CMK (cell line): ENCODE measurements at regions not wholly inside any gene's neighbourhood (a gene's known extent, or its start where the extent isn't known, plus 50 kb on each side); places are given as distances from the start of the nearest gene placed in this dataset.
"Not testable (repeated sequence)": the region's sequence is repeated elsewhere in the genome, so short reads cannot be mapped to it uniquely, and the experiment has no call there.

Experiments
- DNase-seq: peaks from one replicate; pipeline ENCODE4 v3.0.0-alpha.2; 2010; ENCODE audit warnings: low read depth

- no peak for DNase-seq
Measured at GRCh38 chr4:85165808-85166207, 199.3 kb upstream of the WDFY3 start.

GRCh38 chr4:85166318-85166717 lies 199.8 kb upstream of the WDFY3 start:
- DNase-seq = no peak

- DNase-seq = no peak
Measured at GRCh38 chr4:85168234-85168834, 201.8 kb upstream of the WDFY3 start.

- no peak for DNase-seq
Measured at GRCh38 chr4:85170241-85170640, 203.8 kb upstream of the WDFY3 start.

- no peak for DNase-seq
Measured at GRCh38 chr4:85175190-85175589, 208.7 kb upstream of the WDFY3 start.

- no peak for DNase-seq
Measured at GRCh38 chr4:85177092-85177491, 210.6 kb upstream of the WDFY3 start.

- DNase-seq = no peak
Measured at GRCh38 chr4:85177679-85178078, 211.2 kb upstream of the WDFY3 start.

GRCh38 chr4:85180533-85180932 lies 214.0 kb upstream of the WDFY3 start:
- no peak for DNase-seq

- no peak for DNase-seq
Measured at GRCh38 chr4:85187106-85187505, 220.6 kb upstream of the WDFY3 start.

- DNase-seq = not testable (repeated sequence)
Measured at GRCh38 chr4:85196015-85196414, 229.5 kb upstream of the WDFY3 start.

- DNase-seq = no peak
Measured at GRCh38 chr4:85200106-85200505, 233.6 kb upstream of the WDFY3 start.

- no peak for DNase-seq
Measured at GRCh38 chr4:85209161-85209560, 242.7 kb upstream of the WDFY3 start.

- DNase-seq = no peak
Measured at GRCh38 chr4:85210353-85210752, 243.9 kb upstream of the WDFY3 start.

- not testable (repeated sequence) for DNase-seq
Measured at GRCh38 chr4:85216571-85216970, 250.1 kb upstream of the WDFY3 start.

GRCh38 chr4:85218756-85219155 lies 252.3 kb upstream of the WDFY3 start:
- no peak for DNase-seq

GRCh38 chr4:85221606-85222005 lies 253.3 kb upstream of the ARHGAP24 start:
- DNase-seq = no peak

GRCh38 chr4:85222561-85222960 lies 252.4 kb upstream of the ARHGAP24 start:
- DNase-seq = no peak

GRCh38 chr4:85228264-85228663 lies 246.7 kb upstream of the ARHGAP24 start:
- DNase-seq = no peak

GRCh38 chr4:85233516-85233915 lies 241.4 kb upstream of the ARHGAP24 start:
- no peak for DNase-seq

- no peak for DNase-seq
Measured at GRCh38 chr4:85243857-85244256, 231.1 kb upstream of the ARHGAP24 start.

- no peak for DNase-seq
Measured at GRCh38 chr4:85244638-85245037, 230.3 kb upstream of the ARHGAP24 start.

GRCh38 chr4:85246055-85246454 lies 228.9 kb upstream of the ARHGAP24 start:
- DNase-seq = no peak

- no peak for DNase-seq
Measured at GRCh38 chr4:85250852-85251251, 224.1 kb upstream of the ARHGAP24 start.

- DNase-seq = no peak
Measured at GRCh38 chr4:85257817-85258370, 217.1 kb upstream of the ARHGAP24 start.
